Neural progenitor cell (in vitro differentiated cells): ENCODE measurements at regions not wholly inside any gene's neighbourhood (a gene's known extent, or its start where the extent isn't known, plus 50 kb on each side); places are given as distances from the start of the nearest gene placed in this dataset.
"Not testable (repeated sequence)": the region's sequence is repeated elsewhere in the genome, so short reads cannot be mapped to it uniquely, and the experiment has no call there.

Experiments
- DNase-seq: peaks from one replicate; pipeline ENCODE4 v3.0.0-alpha.2; 2016; ENCODE audit warnings: low spot score
- H2AFZ ChIP-seq: fragments of 200-600 bp; sonication (generic); replicated peaks from 2 replicates; pipeline ENCODE4 v1.6.1; 2016; ENCODE audit warnings: antibody characterized with exemption
- H3F3A ChIP-seq: fragments of 200-600 bp; sonication (generic); 2 replicates; pipeline ENCODE4 v1.6.1; 2016; ENCODE audit warnings: antibody characterized with exemption, low read depth
- H3K27ac ChIP-seq: fragments of 200-600 bp; sonication (generic); 2 replicates; pipeline ENCODE4 v1.5.1; 2016; ENCODE audit warnings: mild to moderate bottlenecking
- H3K27me3 ChIP-seq: fragments of 200-600 bp; sonication (generic); 2 replicates; pipeline ENCODE4 v1.6.1; 2016; ENCODE audit warnings: mild to moderate bottlenecking, moderate library complexity
- H3K36me3 ChIP-seq: fragments of 200-600 bp; sonication (generic); 2 replicates; pipeline ENCODE4 v1.5.1; 2016
- H3K4me1 ChIP-seq: fragments of 200-600 bp; sonication (generic); 2 replicates; pipeline ENCODE4 v1.6.1; 2016; ENCODE audit warnings: mixed run types
- H3K4me2 ChIP-seq: fragments of 200-600 bp; sonication (generic); 2 replicates; pipeline ENCODE4 v1.6.1; 2016
- H3K4me3 ChIP-seq: fragments of 200-600 bp; sonication (generic); 2 replicates; pipeline ENCODE4 v1.5.1; 2016
- H3K79me2 ChIP-seq: fragments of 200-600 bp; sonication (generic); 2 replicates; pipeline ENCODE4 v1.6.1; 2016; ENCODE audit warnings: low read depth
- H3K9ac ChIP-seq: fragments of 200-600 bp; sonication (generic); 2 replicates; pipeline ENCODE4 v1.6.1; 2016
- H3K9me3 ChIP-seq: fragments of 200-600 bp; sonication (generic); 2 replicates; pipeline ENCODE4 v1.5.1; 2016; ENCODE audit warnings: low read depth
- H4K20me1 ChIP-seq: fragments of 200-600 bp; sonication (generic); 2 replicates; pipeline ENCODE4 v1.6.1; 2016; ENCODE audit warnings: low read depth
- H3K27ac Mint-ChIP-seq: 3 replicates; pipeline ENCODE4 v1.8.0; 2021; ENCODE audit warnings: mixed read lengths
- H3K27me3 Mint-ChIP-seq: 2 replicates; pipeline ENCODE4 v1.8.0; 2022; ENCODE audit warnings: low read depth, mild to moderate bottlenecking, inconsistent platforms, moderate library complexity, mixed read lengths; ENCODE audit not compliant: insufficient read depth
- H3K36me3 Mint-ChIP-seq: 3 replicates; pipeline ENCODE4 v1.8.0; 2021; ENCODE audit warnings: mixed read lengths
- H3K4me1 Mint-ChIP-seq: 3 replicates; pipeline ENCODE4 v1.8.0; 2021; ENCODE audit warnings: mixed read lengths
- H3K4me3 Mint-ChIP-seq: 3 replicates; pipeline ENCODE4 v1.8.0; 2021; ENCODE audit warnings: mild to moderate bottlenecking, moderate library complexity, mixed read lengths
- H3K9me3 Mint-ChIP-seq: 3 replicates; pipeline ENCODE4 v1.8.0; 2020; ENCODE audit warnings: mixed read lengths
- EZH2 ChIP-seq: fragments of 200-600 bp; sonication (generic); IDR thresholded peaks from 2 replicates; pipeline ENCODE4 v1.6.1; 2017; ENCODE audit warnings: antibody characterized with exemption, mild to moderate bottlenecking, moderate library complexity
- EZH2phosphoT487 ChIP-seq: fragments of 200-600 bp; sonication (generic); IDR thresholded peaks from 2 replicates; pipeline ENCODE4 v1.6.1; 2017; ENCODE audit warnings: antibody characterized with exemption
- TF ChIP-seq, protein P1 (sequence below): fragments of 200-600 bp; sonication (generic); IDR thresholded peaks from 2 replicates; pipeline ENCODE4 v1.5.1; 2017; ENCODE audit warnings: antibody characterized with exemption, mild to moderate bottlenecking

DNA sequence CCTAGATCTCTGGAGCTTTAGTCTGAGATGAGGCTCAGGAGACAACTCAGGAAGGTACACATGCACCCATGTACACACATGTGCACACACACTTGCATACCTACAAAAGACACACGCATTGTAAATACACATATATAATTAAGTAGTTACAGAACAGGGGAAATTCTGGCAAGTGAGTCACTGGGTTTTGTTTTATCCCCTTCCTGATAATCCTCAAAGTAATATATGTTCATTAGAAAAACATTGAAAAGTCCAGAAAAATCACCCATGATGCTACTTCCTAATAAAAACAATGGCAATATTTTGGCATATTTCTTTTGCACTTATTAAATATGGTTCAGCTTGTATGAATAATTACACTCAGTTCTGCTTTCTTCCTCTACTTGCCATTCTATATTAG, 115.3 kb upstream of the ECI2 start:
- Histone ChIP-seq H3K9me3 (no peaks in the 10 kb centered on the region), H3K4me2 (no peak overlapping the region), H3K27ac (no peak overlapping the region), H3K9ac (no peak overlapping the region), H3K4me1 (no peaks in the 10 kb centered on the region), H4K20me1 (no peaks in the 10 kb centered on the region), H3F3A (no peaks in the 10 kb centered on the region), H3K27me3 (no peaks in the 10 kb centered on the region), H3K4me3 (no peak overlapping the region), H3K79me2 (no peaks in the 10 kb centered on the region), H2AFZ (no peak overlapping the region), H3K36me3 (no peaks in the 10 kb centered on the region)
- Mint-ChIP-seq H3K9me3 (peaks cover 7% of the 10 kb centered on the region), H3K27me3 (peaks cover 5% of the 10 kb centered on the region), H3K36me3 (no peaks in the 10 kb centered on the region), H3K4me3 (no peak overlapping the region), H3K27ac (no peak overlapping the region), H3K4me1 (no peaks in the 10 kb centered on the region)
- TF ChIP-seq, protein P1, sequence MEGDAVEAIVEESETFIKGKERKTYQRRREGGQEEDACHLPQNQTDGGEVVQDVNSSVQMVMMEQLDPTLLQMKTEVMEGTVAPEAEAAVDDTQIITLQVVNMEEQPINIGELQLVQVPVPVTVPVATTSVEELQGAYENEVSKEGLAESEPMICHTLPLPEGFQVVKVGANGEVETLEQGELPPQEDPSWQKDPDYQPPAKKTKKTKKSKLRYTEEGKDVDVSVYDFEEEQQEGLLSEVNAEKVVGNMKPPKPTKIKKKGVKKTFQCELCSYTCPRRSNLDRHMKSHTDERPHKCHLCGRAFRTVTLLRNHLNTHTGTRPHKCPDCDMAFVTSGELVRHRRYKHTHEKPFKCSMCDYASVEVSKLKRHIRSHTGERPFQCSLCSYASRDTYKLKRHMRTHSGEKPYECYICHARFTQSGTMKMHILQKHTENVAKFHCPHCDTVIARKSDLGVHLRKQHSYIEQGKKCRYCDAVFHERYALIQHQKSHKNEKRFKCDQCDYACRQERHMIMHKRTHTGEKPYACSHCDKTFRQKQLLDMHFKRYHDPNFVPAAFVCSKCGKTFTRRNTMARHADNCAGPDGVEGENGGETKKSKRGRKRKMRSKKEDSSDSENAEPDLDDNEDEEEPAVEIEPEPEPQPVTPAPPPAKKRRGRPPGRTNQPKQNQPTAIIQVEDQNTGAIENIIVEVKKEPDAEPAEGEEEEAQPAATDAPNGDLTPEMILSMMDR: no peak
- no peak for TF ChIP-seq EZH2
- TF ChIP-seq EZH2phosphoT487: no peak
- no peak for DNase-seq

- peaks cover 27% of the 10 kb centered on the region for H3K9me3 Mint-ChIP-seq
- H3K4me3 Mint-ChIP-seq, H3K27me3 ChIP-seq, H3K27ac Mint-ChIP-seq, H3K4me1 ChIP-seq, H3K36me3 Mint-ChIP-seq, H3K36me3 ChIP-seq, H3K27ac ChIP-seq, H3K4me1 Mint-ChIP-seq, H3K9me3 ChIP-seq, H3K4me2 ChIP-seq, H3K4me3 ChIP-seq, H2AFZ ChIP-seq, H3F3A ChIP-seq, DNase-seq, H3K27me3 Mint-ChIP-seq, H3K79me2 ChIP-seq, H3K9ac ChIP-seq, H4K20me1 ChIP-seq: not testable (repeated sequence)
Observed at GRCh38 chr6:4243832-4244231, 108.5 kb upstream of the ECI2 start.

DNA sequence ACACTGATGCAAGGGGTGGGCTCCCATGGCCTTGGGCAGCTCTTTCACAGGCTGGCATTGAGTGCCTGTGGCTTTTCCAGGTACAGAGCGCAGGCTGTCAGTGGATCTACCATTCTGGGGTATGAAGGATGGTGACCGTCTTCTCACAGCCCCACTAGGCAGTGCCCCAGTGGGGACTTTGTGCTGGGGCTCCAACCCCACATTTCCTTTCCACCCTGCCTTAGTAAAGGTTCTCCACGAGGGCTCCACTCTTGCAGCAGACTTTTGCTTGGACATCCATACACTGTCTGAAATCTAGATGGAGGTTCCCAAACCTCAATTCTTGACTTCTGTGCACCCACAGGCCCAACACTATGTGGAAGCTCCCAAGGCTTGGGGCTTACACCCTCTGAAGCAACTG, 107.9 kb upstream of the ECI2 start:
- no peaks in the 10 kb centered on the region for H3F3A ChIP-seq
- no peak overlapping the region for H3K27ac Mint-ChIP-seq
- H3K4me3 Mint-ChIP-seq: no peak overlapping the region
- TF ChIP-seq EZH2phosphoT487 (no peak), EZH2 (no peak)
- TF ChIP-seq, protein P1: no peak
- no peaks in the 10 kb centered on the region for H3K4me1 ChIP-seq
- H3K79me2 ChIP-seq: no peaks in the 10 kb centered on the region
- H3K36me3 Mint-ChIP-seq: peaks cover 2% of the 10 kb centered on the region
- peaks cover 27% of the 10 kb centered on the region for H3K9me3 Mint-ChIP-seq
- no peaks in the 10 kb centered on the region for H3K4me1 Mint-ChIP-seq
- H3K4me3 ChIP-seq: no peak overlapping the region
- H4K20me1 ChIP-seq: no peaks in the 10 kb centered on the region
- no peaks in the 10 kb centered on the region for H3K27me3 ChIP-seq
- DNase-seq: no peak
- no peak overlapping the region for H3K9ac ChIP-seq
- peaks cover 9% of the 10 kb centered on the region for H3K27me3 Mint-ChIP-seq
- H2AFZ ChIP-seq: no peak overlapping the region
- no peaks in the 10 kb centered on the region for H3K9me3 ChIP-seq
- no peak overlapping the region for H3K27ac ChIP-seq
- H3K4me2 ChIP-seq: no peak overlapping the region
- H3K36me3 ChIP-seq: no peaks in the 10 kb centered on the region

GRCh38 chr6:4242601-4243000, 107.2 kb upstream of the ECI2 start:
- Histone ChIP-seq H2AFZ (no peak overlapping the region), H3K9me3 (no peaks in the 10 kb centered on the region), H3K4me1 (no peaks in the 10 kb centered on the region), H3K36me3 (no peaks in the 10 kb centered on the region), H3K4me2 (no peak overlapping the region), H4K20me1 (no peaks in the 10 kb centered on the region), H3K79me2 (no peaks in the 10 kb centered on the region), H3K27me3 (no peaks in the 10 kb centered on the region), H3F3A (no peaks in the 10 kb centered on the region), H3K9ac (no peak overlapping the region), H3K4me3 (no peak overlapping the region), H3K27ac (no peak overlapping the region)
- Mint-ChIP-seq H3K4me1 (no peaks in the 10 kb centered on the region), H3K4me3 (no peak overlapping the region), H3K27ac (no peak overlapping the region), H3K9me3 (peaks cover 27% of the 10 kb centered on the region), H3K36me3 (peaks cover 2% of the 10 kb centered on the region), H3K27me3 (peaks cover 9% of the 10 kb centered on the region)
- no peak for DNase-seq
- no peak for TF ChIP-seq EZH2
- TF ChIP-seq, protein P1: no peak
- no peak for TF ChIP-seq EZH2phosphoT487
